SH-SY5Y (cell line): ENCODE measurements at regions not wholly inside any gene's neighbourhood (a gene's known extent, or its start where the extent isn't known, plus 50 kb on each side); places are given as distances from the start of the nearest gene placed in this dataset.

ENCODE experiments used
- GATA2 ChIP-seq: IDR thresholded peaks from 2 replicates; pipeline ENCODE4 v1.6.1; 2011; ENCODE audit warnings: mild to moderate bottlenecking, low read depth, low read length
- GATA3 ChIP-seq: IDR thresholded peaks from 2 replicates; pipeline ENCODE4 v1.6.1; 2011; ENCODE audit warnings: low read depth, mild to moderate bottlenecking, low read length, moderate library complexity

DNA sequence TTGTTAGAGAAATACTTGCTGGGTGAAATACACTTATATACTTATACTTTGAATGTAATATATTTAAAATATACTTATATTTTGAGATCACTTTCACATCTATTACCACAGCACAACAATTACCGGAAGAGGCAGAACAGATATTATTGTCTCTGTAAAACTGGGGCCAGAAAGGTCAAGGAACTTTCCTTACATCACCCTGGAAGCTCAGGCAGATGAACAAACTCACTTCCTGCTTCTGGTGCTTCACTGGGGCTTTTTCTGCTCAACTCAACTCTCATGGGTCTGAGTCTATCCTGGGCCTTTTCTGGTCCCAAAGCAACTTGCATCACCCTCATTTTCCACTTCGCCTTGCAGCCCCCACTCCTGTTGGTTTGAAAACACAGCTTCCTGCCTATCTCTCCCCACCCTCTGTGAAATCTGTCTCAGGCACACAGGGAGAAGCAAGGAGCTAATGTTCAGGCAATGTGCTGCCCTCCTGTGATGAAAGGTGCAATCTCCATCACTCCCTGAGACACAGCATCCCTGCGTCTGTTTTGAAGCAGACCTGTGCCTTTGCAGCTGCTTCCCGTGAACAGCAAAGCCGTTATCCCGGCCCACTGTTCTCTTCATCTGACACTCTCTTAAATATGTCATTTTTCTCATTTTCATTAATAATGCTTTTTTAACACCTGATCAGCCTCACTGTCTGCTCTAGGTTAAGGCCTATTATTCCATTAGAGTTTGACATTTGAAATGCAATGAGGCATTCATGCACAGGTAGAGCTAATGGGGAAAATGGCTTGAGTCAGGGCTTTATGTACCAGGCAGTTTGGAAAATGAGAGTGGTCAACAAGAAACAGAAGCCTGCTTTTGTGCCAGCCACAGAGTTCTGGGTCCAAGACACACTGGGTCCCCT lies 251.9 kb upstream of the CHAC2 start:
- TF ChIP-seq GATA2 (no peak), GATA3 (no peak)

- TF ChIP-seq GATA3 (no peak), GATA2 (no peak)
These were observed 254.4 kb upstream of the CHAC2 start for GRCh38 chr2:53513167-53513666.

- TF ChIP-seq GATA2 (no peak), GATA3 (no peak)
These were observed 255.4 kb upstream of the CHAC2 start for GRCh38 chr2:53512071-53512826.

DNA sequence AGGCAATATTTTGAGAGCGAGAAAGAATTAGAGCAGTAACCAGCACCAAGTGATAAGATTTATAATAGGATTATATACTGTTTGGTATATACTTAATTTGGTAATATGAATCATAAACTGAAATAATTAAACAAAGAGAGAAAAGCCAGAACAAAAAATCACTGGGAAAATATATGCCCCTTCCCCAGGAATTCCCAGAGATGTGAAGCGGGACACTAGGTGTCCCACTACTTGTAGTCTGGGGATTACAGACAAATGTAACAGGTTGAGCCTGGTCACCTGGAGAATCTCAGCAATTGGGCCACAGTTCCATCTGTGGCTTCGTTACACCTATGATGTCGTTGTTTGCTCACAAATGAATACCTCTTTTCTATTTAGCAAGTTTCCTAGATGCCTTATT lies 256.1 kb upstream of the CHAC2 start:
- TF ChIP-seq GATA3 = no peak
- TF ChIP-seq GATA2 = no peak

DNA sequence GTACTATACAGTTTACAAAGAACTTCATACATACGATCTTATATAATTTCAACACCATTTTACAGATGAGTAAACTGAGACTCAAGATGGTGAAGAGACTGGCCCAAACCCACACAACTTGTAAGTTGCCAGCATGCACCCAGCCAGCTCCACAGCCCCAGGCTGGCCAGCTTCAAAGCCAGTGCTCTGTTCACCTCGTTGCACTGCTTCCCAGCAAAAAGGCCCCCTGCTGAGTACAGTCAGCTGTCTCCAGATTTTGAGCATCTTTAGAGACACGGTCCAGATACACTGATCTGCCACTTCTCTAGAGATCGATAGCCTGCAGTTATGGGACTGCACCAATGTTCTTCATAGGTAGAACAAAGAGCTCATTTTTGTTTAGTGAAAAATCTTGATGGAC lies 257.2 kb upstream of the CHAC2 start:
- no peak for TF ChIP-seq GATA3
- TF ChIP-seq GATA2 = no peak

DNA sequence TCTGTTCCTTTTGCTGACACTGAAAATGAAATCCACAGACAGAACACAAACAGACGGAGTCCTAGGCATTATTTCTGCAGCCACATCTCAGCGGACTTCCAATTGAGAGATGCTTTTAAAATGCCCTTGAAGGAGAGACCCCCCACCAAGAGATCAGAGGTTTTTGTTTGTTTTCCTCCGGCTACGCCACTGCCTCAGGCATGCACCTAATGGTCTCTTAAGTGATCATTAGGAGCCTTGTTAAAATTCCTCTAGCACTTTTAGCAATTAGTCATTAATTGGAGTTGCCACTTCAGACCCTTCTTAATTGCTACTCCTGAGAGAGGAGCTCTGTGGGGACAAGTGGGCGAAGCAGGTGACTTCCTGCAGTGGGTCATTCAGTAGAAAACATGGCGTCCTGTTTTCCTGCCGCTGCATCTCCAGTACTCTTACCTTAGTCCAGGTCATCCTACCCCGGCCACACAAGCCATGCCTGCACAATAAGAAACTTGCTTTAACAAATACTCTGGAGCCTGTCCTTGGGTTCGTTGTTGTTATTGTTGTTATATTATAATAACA lies 257.7 kb upstream of the CHAC2 start:
- no peak for TF ChIP-seq GATA3
- no peak for TF ChIP-seq GATA2

DNA sequence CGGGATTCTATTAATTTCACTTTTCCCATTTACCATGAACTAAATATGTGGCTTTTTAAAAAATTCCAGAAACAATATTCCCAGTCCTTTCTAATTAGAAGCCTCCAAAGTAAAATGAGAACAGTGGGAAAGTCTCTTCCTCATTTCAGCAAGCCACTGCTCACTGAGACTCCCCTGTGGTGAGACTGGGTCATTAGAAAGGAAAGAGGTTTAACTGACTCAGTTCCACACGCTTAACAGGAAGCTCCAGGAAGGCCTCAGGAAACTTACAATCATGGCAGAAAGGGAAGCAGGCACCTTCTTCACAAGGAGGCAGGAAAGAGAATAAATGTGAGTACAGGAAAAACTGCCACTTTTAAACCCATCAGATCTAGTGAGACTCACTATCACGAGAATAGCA lies 258.9 kb upstream of the CHAC2 start:
- no peak for TF ChIP-seq GATA3
- TF ChIP-seq GATA2 = no peak

GRCh38 chr2:53505826-53506225 lies 261.8 kb upstream of the CHAC2 start:
- no peak for TF ChIP-seq GATA3
- TF ChIP-seq GATA2 = no peak

- TF ChIP-seq GATA3 = no peak
- TF ChIP-seq GATA2 = no peak
These were observed 263.1 kb upstream of the CHAC2 start for GRCh38 chr2:53504507-53504906.

- TF ChIP-seq GATA2 = no peak
- no peak for TF ChIP-seq GATA3
These were observed 267.4 kb upstream of the CHAC2 start for GRCh38 chr2:53500181-53500580.

DNA sequence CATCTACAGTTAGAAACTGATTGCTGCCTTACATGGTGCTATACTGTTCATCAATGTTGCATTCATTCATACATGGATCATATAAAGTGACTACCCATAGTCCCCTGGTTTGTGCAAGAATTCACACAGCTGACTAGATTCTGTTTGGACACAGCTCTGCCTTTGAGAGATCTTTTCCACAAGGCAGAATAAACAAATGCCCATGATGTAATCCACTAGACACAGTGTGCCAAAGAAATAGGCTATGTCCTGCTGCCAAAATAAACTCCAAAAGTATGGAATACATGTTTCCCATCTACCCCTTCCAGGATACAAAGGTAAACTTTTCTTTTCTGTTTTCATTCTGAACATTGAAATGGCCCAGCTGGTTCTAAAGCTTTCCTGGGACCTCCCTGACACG lies 269.4 kb upstream of the CHAC2 start:
- TF ChIP-seq GATA3 = no peak

DNA sequence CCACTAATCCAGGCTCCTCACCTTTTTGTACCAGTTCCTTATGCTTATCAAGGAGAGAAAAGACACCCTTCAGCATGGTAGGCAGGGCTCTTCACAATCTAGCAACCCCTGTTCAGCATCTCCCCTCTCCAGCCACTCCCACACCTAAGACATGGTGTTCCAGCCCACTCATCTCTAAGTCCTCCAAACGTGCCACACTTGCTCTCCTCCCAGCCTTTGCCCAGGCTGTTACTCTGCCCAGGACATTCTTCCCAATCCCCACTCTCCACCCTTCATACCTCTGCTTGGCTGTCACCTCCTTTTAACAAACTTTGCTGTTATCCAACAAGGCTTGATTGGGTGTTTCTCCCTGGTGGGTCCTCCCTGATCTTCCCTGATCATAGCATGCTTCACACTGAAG lies 270.6 kb upstream of the CHAC2 start:
- TF ChIP-seq GATA3 (no peak), GATA2 (no peak)

GRCh38 chr2:53493210-53493609 lies 274.4 kb upstream of the CHAC2 start:
- no peak for TF ChIP-seq GATA3
- TF ChIP-seq GATA2 = no peak

- TF ChIP-seq GATA2 = no peak
- TF ChIP-seq GATA3 = no peak
These were observed 276.9 kb upstream of the CHAC2 start for GRCh38 chr2:53490659-53491058.
